A673 (cell line): ENCODE measurements at regions not wholly inside any gene's neighbourhood (a gene's known extent, or its start where the extent isn't known, plus 50 kb on each side); places are given as distances from the start of the nearest gene placed in this dataset.

Source experiments
- BruUV-seq: library from RNA; stranded (reverse); fragments of 400-500 nt; replicated peaks from 2 replicates; lab custom pipeline; 2021; lab: Mats Ljungman, UMichigan
- CTCF ChIA-PET: fragments of 300-600 bp; sonication (Branson Sonifier 250); formaldehyde crosslinking; loops from one replicate; lab custom pipeline; 2022; ENCODE audit warnings: antibody characterized with exemption; lab: Charles Lee
- POLR2A ChIA-PET: fragments of 300-600 bp; sonication (Branson Sonifier 250); formaldehyde crosslinking; loops from one replicate; lab custom pipeline; 2022; ENCODE audit warnings: antibody characterized with exemption; ENCODE audit not compliant: low non-redundant PET; lab: Charles Lee
- DNase-seq: peaks from one replicate; pipeline ENCODE4 v3.0.0-alpha.2; 2015; ENCODE audit warnings: low spot score
- H3K27ac ChIP-seq: fragments of 200-600 bp; sonication (generic); 2 replicates; pipeline ENCODE4 v1.5.1; 2016; ENCODE audit warnings: mixed run types, low read depth, mild to moderate bottlenecking, mixed read lengths, antibody characterized with exemption, low read length; ENCODE audit not compliant: poor library complexity, severe bottlenecking
- H3K27me3 ChIP-seq: fragments of 200-600 bp; sonication (generic); replicated peaks from 2 replicates; pipeline ENCODE4 v1.6.1; 2017; ENCODE audit warnings: mixed run types, low read depth, mild to moderate bottlenecking, mixed read lengths, antibody characterized with exemption, low read length; ENCODE audit not compliant: insufficient read depth, poor library complexity
- H3K36me3 ChIP-seq: fragments of 200-600 bp; sonication (generic); 2 replicates; pipeline ENCODE4 v1.6.1; 2016; ENCODE audit warnings: mixed run types, mild to moderate bottlenecking, mixed read lengths, antibody characterized with exemption, low read length; ENCODE audit not compliant: insufficient read depth, poor library complexity, severe bottlenecking
- H3K4me1 ChIP-seq: fragments of 200-600 bp; sonication (generic); 2 replicates; pipeline ENCODE4 v1.6.1; 2017; ENCODE audit warnings: mixed run types, mild to moderate bottlenecking, mixed read lengths, antibody characterized with exemption, low read length; ENCODE audit not compliant: insufficient read depth, poor library complexity, severe bottlenecking
- H3K4me3 ChIP-seq: fragments of 200-600 bp; sonication (generic); 2 replicates; pipeline ENCODE4 v1.5.1; 2016; ENCODE audit warnings: low read depth, mixed run types, mild to moderate bottlenecking, mixed read lengths, low read length; ENCODE audit not compliant: poor library complexity, severe bottlenecking
- H3K9me3 ChIP-seq: fragments of 200-600 bp; sonication (generic); 2 replicates; pipeline ENCODE4 v1.6.1; 2016; ENCODE audit warnings: mixed run types, low read depth, mild to moderate bottlenecking, mixed read lengths, antibody characterized with exemption, low read length; ENCODE audit not compliant: poor library complexity, severe bottlenecking
- CTCF ChIP-seq: fragments of 300-800, 200-600 bp; sonication (generic); conservative IDR thresholded peaks from 2 replicates; pipeline ENCODE4 v1.5.1; 2017; ENCODE audit warnings: low read depth, mild to moderate bottlenecking, antibody characterized with exemption, low read length, moderate library complexity, mixed read lengths
- EZH2 ChIP-seq: fragments of 200-600 bp; sonication (generic); IDR thresholded peaks from 2 replicates; pipeline ENCODE4 v1.6.1; 2017; ENCODE audit warnings: borderline replicate concordance, low read depth, mild to moderate bottlenecking, mixed read lengths, antibody characterized with exemption, low read length; ENCODE audit not compliant: poor library complexity, severe bottlenecking
- intact Hi-C: fragments of 100-400 bp; cut with micrococcal nuclease; formaldehyde crosslinking; loops from one replicate; pipeline ENCODE4 v1.10.0; 2022; ENCODE audit not compliant: unreplicated experiment

- Histone ChIP-seq H3K27me3 (no peaks in the 10 kb centered on the region), H3K4me1 (no peaks in the 10 kb centered on the region), H3K27ac (no peak overlapping the region), H3K36me3 (no peaks in the 10 kb centered on the region), H3K9me3 (no peaks in the 10 kb centered on the region), H3K4me3 (no peak overlapping the region)
- TF ChIP-seq CTCF (no peak), EZH2 (no peak)
- BruUV-seq, result no TSS peak
- DNase-seq, result no peak
- ChIA-PET POLR2A (no interaction called here), CTCF (no interaction called here)
- intact Hi-C loops, result no loop called here
These were observed 486.8 kb downstream of the GBE1 start for GRCh38 chr3:81274671-81275070.

- ChIA-PET POLR2A (no interaction called here), CTCF (no interaction called here)
- DNase-seq, result no peak
- intact Hi-C loops, result no loop called here
- no peaks in the 10 kb centered on the region for H3K9me3 ChIP-seq
- H3K27ac ChIP-seq, result no peak overlapping the region
- TF ChIP-seq EZH2 (no peak), CTCF (no peak)
- no TSS peak for BruUV-seq
- H3K36me3 ChIP-seq, result no peaks in the 10 kb centered on the region
- H3K4me1 ChIP-seq, result no peaks in the 10 kb centered on the region
- no peak overlapping the region for H3K4me3 ChIP-seq
- no peaks in the 10 kb centered on the region for H3K27me3 ChIP-seq
These were observed 490.7 kb downstream of the GBE1 start for GRCh38 chr3:81270603-81271379.

GRCh38 chr3:81268526-81268925 lies 492.9 kb downstream of the GBE1 start:
- Histone ChIP-seq H3K36me3 (no peaks in the 10 kb centered on the region), H3K27me3 (no peaks in the 10 kb centered on the region), H3K9me3 (no peaks in the 10 kb centered on the region), H3K27ac (no peak overlapping the region), H3K4me1 (no peaks in the 10 kb centered on the region), H3K4me3 (no peak overlapping the region)
- ChIA-PET POLR2A (no interaction called here), CTCF (no interaction called here)
- no peak for DNase-seq
- no TSS peak for BruUV-seq
- intact Hi-C loops, result no loop called here
- no peak for TF ChIP-seq EZH2
- no peak for TF ChIP-seq CTCF
